ENCODE measurements at regions not wholly inside any gene's neighbourhood (a gene's known extent, or its start where the extent isn't known, plus 50 kb on each side); places are given as distances from the start of the nearest gene placed in this dataset.
"Not testable (repeated sequence)": the region's sequence is repeated elsewhere in the genome, so short reads cannot be mapped to it uniquely, and the experiment has no call there.

GRCh38 chr9:78879324-78880100 is 582.6 kb downstream of the PSAT1 start:
- DNase-seq = no peak

- DNase-seq = no peak
Observed at GRCh38 chr9:78881295-78881694, 584.4 kb downstream of the PSAT1 start.

GRCh38 chr9:78882481-78882880 is 585.6 kb downstream of the PSAT1 start:
- DNase-seq = no peak

GRCh38 chr9:78884611-78885150 is 587.8 kb downstream of the PSAT1 start:
- no peak for DNase-seq

GRCh38 chr9:78892182-78892581 is 595.3 kb downstream of the PSAT1 start:
- no peak for DNase-seq

- DNase-seq = no peak
Observed at GRCh38 chr9:78892769-78893168, 595.8 kb downstream of the PSAT1 start.

GRCh38 chr9:78893774-78894401 is 597.0 kb downstream of the PSAT1 start:
- DNase-seq = no peak

- no peak for DNase-seq
Observed at GRCh38 chr9:78896479-78896878, 599.6 kb downstream of the PSAT1 start.

GRCh38 chr9:78898234-78898633 is 601.3 kb downstream of the PSAT1 start:
- DNase-seq = no peak

- DNase-seq = no peak
Observed at GRCh38 chr9:78899006-78899405, 602.1 kb downstream of the PSAT1 start.

GRCh38 chr9:78900500-78900899 is 603.6 kb downstream of the PSAT1 start:
- DNase-seq = no peak

- DNase-seq = no peak
Observed at GRCh38 chr9:78902051-78902450, 605.1 kb downstream of the PSAT1 start.

- DNase-seq = no peak
Observed at GRCh38 chr9:78903581-78903980, 606.7 kb downstream of the PSAT1 start.

GRCh38 chr9:78904686-78905085 is 607.8 kb downstream of the PSAT1 start:
- DNase-seq = no peak

- no peak for DNase-seq
Observed at GRCh38 chr9:78905387-78905786, 608.5 kb downstream of the PSAT1 start.

GRCh38 chr9:78905986-78906755 is 609.2 kb downstream of the PSAT1 start:
- no peak for DNase-seq

GRCh38 chr9:78909566-78909965 is 612.6 kb downstream of the PSAT1 start:
- DNase-seq = no peak

GRCh38 chr9:78916884-78917283 is 620.0 kb downstream of the PSAT1 start:
- not testable (repeated sequence) for DNase-seq

- no peak for DNase-seq
Observed at GRCh38 chr9:78918976-78919375, 622.1 kb downstream of the PSAT1 start.

GRCh38 chr9:78919701-78920100 is 622.8 kb downstream of the PSAT1 start:
- DNase-seq = no peak

- DNase-seq = no peak
Observed at GRCh38 chr9:78921341-78921740, 624.4 kb downstream of the PSAT1 start.

GRCh38 chr9:78923966-78924659 is 627.2 kb downstream of the PSAT1 start:
- DNase-seq = no peak

Measured in GDM1 (cell line).